Stomach smooth muscle (tissue), 2 donors: ENCODE measurements at regions not wholly inside any gene's neighbourhood (a gene's known extent, or its start where the extent isn't known, plus 50 kb on each side); places are given as distances from the start of the nearest gene placed in this dataset.
"Not testable (repeated sequence)": the region's sequence is repeated elsewhere in the genome, so short reads cannot be mapped to it uniquely, and the experiment has no call there.

Source experiments
- H3K27ac ChIP-seq: one replicate; pipeline ENCODE4 v1.7.0; 2013; ENCODE audit warnings: mild to moderate bottlenecking, low read length, inconsistent platforms
- H3K27me3 ChIP-seq, 2 donors: one replicate each; pipeline ENCODE4 v1.7.0; 2013; ENCODE audit warnings: low read length in 2 of 2; ENCODE audit not compliant: insufficient read depth in 2 of 2, control insufficient read depth in 1 of 2
- H3K36me3 ChIP-seq, 2 donors: one replicate each; pipeline ENCODE4 v1.7.0; 2013; ENCODE audit warnings: low read length in 2 of 2; ENCODE audit not compliant: control insufficient read depth in 2 of 2, insufficient read depth in 2 of 2
- H3K4me1 ChIP-seq: one replicate; pipeline ENCODE4 v1.7.0; 2013; ENCODE audit warnings: low read length; ENCODE audit not compliant: control insufficient read depth, insufficient read depth
- H3K4me3 ChIP-seq, 2 donors: one replicate each; pipeline ENCODE4 v1.7.0; 2013; ENCODE audit warnings: low read length in 2 of 2
- H3K9ac ChIP-seq, 2 donors: one replicate each; pipeline ENCODE4 v1.7.0; 2013; ENCODE audit warnings: low read length in 2 of 2, mild to moderate bottlenecking in 1 of 2
- H3K9me3 ChIP-seq, 2 donors: one replicate each; pipeline ENCODE4 v1.7.0; 2013; ENCODE audit warnings: low read length in 2 of 2; ENCODE audit not compliant: control insufficient read depth in 2 of 2
- donor health status: healthy.
- donor health status: Pancreatic carcinoma.

- no peak overlapping the region for H3K9ac ChIP-seq
- H3K27me3 ChIP-seq, result no peaks in the 10 kb centered on the region
- no peaks in the 10 kb centered on the region for H3K4me1 ChIP-seq
- no peaks in the 10 kb centered on the region for H3K36me3 ChIP-seq
- H3K9me3 ChIP-seq, result no peaks in the 10 kb centered on the region
- H3K4me3 ChIP-seq, result no peak overlapping the region
- no peak overlapping the region for H3K27ac ChIP-seq
Measured at GRCh38 chr3:165635791-165636683, 201.2 kb downstream of the BCHE start.

GRCh38 chr3:165624761-165625160 is 212.5 kb downstream of the BCHE start:
- no peak overlapping the region for H3K4me3 ChIP-seq
- peaks cover 3 to 8% of the 10 kb centered on the region in 2 donors for H3K9me3 ChIP-seq
- H3K36me3 ChIP-seq, result no peaks in the 10 kb centered on the region
- H3K9ac ChIP-seq, result no peak overlapping the region
- no peak overlapping the region for H3K27ac ChIP-seq
- peaks cover 2% of the 10 kb centered on the region for H3K4me1 ChIP-seq
- no peaks in the 10 kb centered on the region for H3K27me3 ChIP-seq

- Histone ChIP-seq H3K36me3 (no peaks in the 10 kb centered on the region), H3K9me3 (peaks cover 3 to 8% of the 10 kb centered on the region in 2 donors), H3K9ac (no peak overlapping the region), H3K4me3 (no peak overlapping the region), H3K27ac (no peak overlapping the region), H3K4me1 (peaks cover 2% of the 10 kb centered on the region), H3K27me3 (no peaks in the 10 kb centered on the region)
Measured at GRCh38 chr3:165622356-165622755, 214.9 kb downstream of the BCHE start.

GRCh38 chr3:165619069-165619468 is 218.2 kb downstream of the BCHE start:
- Histone ChIP-seq H3K9ac (no peak overlapping the region), H3K27ac (no peak overlapping the region), H3K4me3 (no peak overlapping the region), H3K27me3 (no peaks in the 10 kb centered on the region), H3K36me3 (no peaks in the 10 kb centered on the region), H3K4me1 (no peaks in the 10 kb centered on the region), H3K9me3 (peaks cover under 1 to 8% of the 10 kb centered on the region in 2 donors)

DNA sequence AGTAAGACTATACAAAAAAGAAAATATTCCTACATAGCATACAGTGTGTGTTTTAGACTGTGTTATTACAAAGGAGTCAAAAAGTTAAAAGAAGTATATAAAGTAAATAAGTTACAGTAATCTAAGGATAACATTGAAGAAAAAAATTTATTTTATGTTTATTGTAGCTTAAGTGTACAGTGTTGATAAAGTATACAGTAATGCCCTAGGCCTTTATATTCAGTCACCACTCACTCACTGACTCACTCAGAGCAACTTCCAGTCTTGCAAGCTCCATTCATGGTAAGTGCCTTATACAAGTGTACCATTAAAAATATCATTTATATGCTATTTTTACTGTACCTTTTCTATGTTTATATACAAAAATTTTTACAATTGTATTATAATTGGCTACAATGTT is 220.1 kb downstream of the BCHE start:
- Histone ChIP-seq H3K27me3 (no peaks in the 10 kb centered on the region), H3K9me3 (peaks cover 0 to 2% of the 10 kb centered on the region in 2 donors), H3K27ac (no peak overlapping the region), H3K9ac (no peak overlapping the region), H3K4me3 (no peak overlapping the region), H3K36me3 (no peaks in the 10 kb centered on the region), H3K4me1 (no peaks in the 10 kb centered on the region)

DNA sequence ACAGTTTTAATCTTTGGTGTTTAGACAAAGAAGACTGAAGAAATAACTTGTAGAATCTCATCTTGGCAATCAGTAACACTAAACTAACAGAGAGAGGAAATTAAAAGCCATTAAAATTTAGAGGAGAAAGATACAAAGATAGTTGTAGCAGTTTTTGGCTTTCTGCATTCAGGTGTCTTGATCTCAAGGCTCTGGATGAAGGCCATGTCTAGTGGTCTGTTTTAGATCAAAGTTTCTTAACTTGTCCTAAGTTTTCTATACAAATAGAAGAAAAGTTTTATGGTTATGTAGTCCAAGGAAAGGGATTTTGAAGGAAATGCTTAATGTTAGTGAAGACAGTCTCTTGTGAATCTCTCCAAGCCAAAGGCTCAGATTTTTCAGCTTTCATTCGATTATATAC is 222.9 kb downstream of the BCHE start:
- Histone ChIP-seq H3K9me3 (no peaks in the 10 kb centered on the region), H3K27me3 (no peaks in the 10 kb centered on the region), H3K4me1 (no peaks in the 10 kb centered on the region), H3K4me3 (no peak overlapping the region), H3K36me3 (no peaks in the 10 kb centered on the region), H3K9ac (no peak overlapping the region), H3K27ac (no peak overlapping the region)

DNA sequence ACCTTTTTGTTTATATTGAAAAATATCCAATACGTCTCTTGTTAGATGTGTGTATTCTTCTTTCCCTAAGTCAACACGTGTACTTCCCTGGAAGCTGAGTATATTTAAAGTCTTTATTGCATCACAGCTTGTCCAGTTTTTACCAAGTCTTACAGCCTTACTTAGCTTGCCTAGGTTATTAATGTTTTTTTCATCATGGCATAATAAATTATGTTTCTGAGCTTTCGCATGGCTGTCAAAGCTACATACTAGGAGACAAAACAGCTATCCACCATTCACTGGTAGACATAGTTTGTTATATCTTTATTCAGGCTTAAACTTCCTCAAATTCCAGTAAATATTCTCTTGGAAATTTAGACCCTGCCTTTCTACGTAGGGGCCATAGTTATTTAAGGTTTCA is 224.2 kb downstream of the BCHE start:
- no peaks in the 10 kb centered on the region for H3K36me3 ChIP-seq
- H3K9ac ChIP-seq, result no peak overlapping the region
- H3K9me3 ChIP-seq, result no peaks in the 10 kb centered on the region
- H3K27ac ChIP-seq, result no peak overlapping the region
- H3K27me3 ChIP-seq, result no peaks in the 10 kb centered on the region
- H3K4me3 ChIP-seq, result no peak overlapping the region
- H3K4me1 ChIP-seq, result no peaks in the 10 kb centered on the region

DNA sequence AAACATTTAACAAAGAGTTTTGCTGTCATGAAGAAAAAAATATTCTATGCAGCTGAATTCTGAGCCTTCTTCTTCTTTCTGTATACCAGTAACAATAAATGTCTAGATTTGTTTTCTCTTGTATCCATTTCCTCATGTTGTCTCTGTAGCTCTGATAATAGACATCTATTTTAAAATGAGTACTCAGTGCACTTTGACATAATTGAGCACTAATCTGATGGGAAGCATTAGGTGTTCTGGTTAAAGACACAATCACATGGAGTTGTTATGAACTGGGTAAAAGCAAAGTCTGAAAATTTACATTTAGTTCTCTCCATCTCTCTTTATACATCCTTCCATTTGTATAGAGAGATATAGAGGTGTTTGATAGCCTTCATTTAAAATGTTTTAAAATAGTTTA is 230.0 kb downstream of the BCHE start:
- Histone ChIP-seq H3K27me3 (no peaks in the 10 kb centered on the region), H3K9me3 (no peaks in the 10 kb centered on the region), H3K36me3 (no peaks in the 10 kb centered on the region), H3K27ac (no peak overlapping the region), H3K9ac (no peak overlapping the region), H3K4me1 (no peaks in the 10 kb centered on the region), H3K4me3 (no peak overlapping the region)

- H3K36me3 ChIP-seq, result no peaks in the 10 kb centered on the region
- H3K9me3 ChIP-seq, result no peaks in the 10 kb centered on the region
- H3K27me3 ChIP-seq, result no peaks in the 10 kb centered on the region
- no peak overlapping the region for H3K9ac ChIP-seq
- H3K27ac ChIP-seq, result no peak overlapping the region
- H3K4me1 ChIP-seq, result no peaks in the 10 kb centered on the region
- no peak overlapping the region for H3K4me3 ChIP-seq
Measured at GRCh38 chr3:165603196-165603595, 234.0 kb downstream of the BCHE start.

DNA sequence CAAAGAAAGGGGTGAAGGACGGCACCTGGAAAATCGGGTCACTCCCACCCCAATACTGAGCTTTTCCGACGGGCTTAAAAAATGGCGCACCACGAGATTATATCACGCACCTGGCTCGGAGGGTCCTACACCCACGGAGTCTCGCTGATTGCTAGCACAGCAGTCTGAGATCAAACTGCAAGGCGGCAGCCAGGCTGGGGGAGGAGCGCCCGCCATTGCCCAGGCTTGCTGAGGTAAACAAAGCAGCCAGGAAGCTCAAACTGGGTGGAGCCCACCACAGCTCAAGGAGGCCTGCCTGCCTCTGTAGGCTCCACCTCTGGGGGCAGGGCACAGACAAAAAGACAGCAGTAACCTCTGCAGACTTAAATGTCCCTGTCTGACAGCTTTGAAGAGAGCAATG is 264.7 kb downstream of the BCHE start:
- not testable (repeated sequence) for H3K9ac ChIP-seq, H3K27me3 ChIP-seq, H3K9me3 ChIP-seq, H3K4me1 ChIP-seq, H3K27ac ChIP-seq, H3K36me3 ChIP-seq, H3K4me3 ChIP-seq

DNA sequence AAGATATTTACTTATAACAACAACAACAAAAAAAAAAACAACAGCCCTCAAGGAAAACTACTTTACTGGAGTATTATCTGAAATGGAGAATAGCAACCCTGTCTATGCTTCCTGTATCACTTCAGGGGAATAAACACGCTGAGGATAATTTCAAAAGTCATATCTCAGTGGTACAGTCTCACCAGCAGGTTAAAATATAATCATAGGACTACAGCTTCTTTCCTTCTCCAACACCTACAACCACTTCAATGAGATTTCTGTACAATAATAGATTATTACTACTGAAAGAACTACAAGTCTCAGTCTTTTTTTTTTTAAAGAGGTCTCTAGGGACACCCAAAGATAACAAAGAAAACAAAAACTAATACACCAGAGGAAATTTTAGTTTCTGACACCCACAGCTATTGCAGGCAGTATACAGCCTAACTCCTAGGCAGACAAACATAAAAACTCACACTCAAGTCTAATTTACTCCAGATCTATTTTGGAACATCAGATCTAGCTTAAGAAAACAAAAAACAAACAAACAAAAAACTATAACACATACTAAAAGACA is 268.2 kb downstream of the BCHE start:
- Histone ChIP-seq H3K4me1 (no peaks in the 10 kb centered on the region), H3K9ac (no peak overlapping the region), H3K9me3 (no peaks in the 10 kb centered on the region), H3K4me3 (no peak overlapping the region), H3K36me3 (no peaks in the 10 kb centered on the region), H3K27ac (no peak overlapping the region), H3K27me3 (no peaks in the 10 kb centered on the region)
